Gastrocnemius medialis (tissue), 4 donors: ENCODE measurements at regions not wholly inside any gene's neighbourhood (a gene's known extent, or its start where the extent isn't known, plus 50 kb on each side); places are given as distances from the start of the nearest gene placed in this dataset.

ENCODE experiments used
- CTCF ChIP-seq, 5 experiments: fragments of 450-650 bp in 3 of 5; fragments of 200-600 bp in 2 of 5; sonication (generic) in 2 of 5; IDR thresholded peaks in 4 of 5; conservative IDR thresholded peaks in 1 of 5; 1 replicate in 4 of 5; 2 replicates in 1 of 5; pipeline ENCODE4 v1.5.1; 2016 to 2019; ENCODE audit warnings: antibody characterized with exemption in 5 of 5, mild to moderate bottlenecking in 3 of 5, moderate library complexity in 3 of 5
- POLR2A ChIP-seq, 2 donors: fragments of 450-650 bp; IDR thresholded peaks; one replicate each; pipeline ENCODE4 v1.6.1; 2017; ENCODE audit warnings: antibody characterized with exemption in 2 of 2, mild to moderate bottlenecking in 2 of 2, moderate library complexity in 2 of 2

- TF ChIP-seq POLR2A (IDR thresholded peaks at IDR 0.05) = no peak
- TF ChIP-seq CTCF (IDR thresholded peaks at IDR 0.05 in 4 of 5, conservative IDR thresholded peaks at IDR 0.05 in 1 of 5) = no peak
Measured at GRCh38 chr11:129584316-129584715, 208.7 kb downstream of the BARX2 start.
